ENCODE measurements at regions not wholly inside any gene's neighbourhood (a gene's known extent, or its start where the extent isn't known, plus 50 kb on each side); places are given as distances from the start of the nearest gene placed in this dataset.

DNA sequence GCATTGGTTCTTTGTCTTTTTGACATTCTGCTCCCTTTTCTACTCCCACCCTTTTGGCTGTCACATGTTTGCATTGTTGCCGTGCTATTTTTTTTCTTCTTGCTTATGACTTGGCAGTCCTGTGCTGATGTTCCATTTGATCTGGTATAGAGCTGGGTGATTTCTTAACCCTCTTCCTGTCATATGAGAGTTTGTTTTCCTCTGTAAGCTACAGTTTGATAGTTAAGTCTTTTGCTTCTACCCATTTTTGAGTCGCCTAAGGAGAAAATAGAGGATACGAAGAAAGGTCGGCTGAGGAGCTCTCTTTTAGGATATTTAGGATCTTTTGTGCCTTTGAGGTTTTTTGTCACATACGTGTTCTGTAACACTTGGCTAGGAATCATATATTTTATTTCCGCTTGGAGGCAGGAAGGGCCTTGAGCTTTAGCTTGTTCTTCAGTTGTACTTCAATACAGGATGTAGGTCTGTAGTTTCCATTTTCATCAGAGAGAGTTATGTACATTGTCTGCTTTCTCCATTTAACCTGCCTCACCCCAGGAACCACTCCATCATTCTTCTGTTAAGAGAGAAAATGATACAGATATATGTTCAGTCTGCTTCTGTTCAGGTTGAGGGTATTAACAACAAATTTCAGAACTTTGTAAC lies 150.7 kb downstream of the BACH1 start:
- TF ChIP-seq TEAD4 (IDR thresholded peaks at IDR 0.05; ENCODE audit: low read length) = no peak
- no peak for TF ChIP-seq TEAD4 (CRISPR knock-in tag; IDR thresholded peaks at IDR 0.05; ENCODE audit: borderline replicate concordance)
- TF ChIP-seq, protein P1, sequence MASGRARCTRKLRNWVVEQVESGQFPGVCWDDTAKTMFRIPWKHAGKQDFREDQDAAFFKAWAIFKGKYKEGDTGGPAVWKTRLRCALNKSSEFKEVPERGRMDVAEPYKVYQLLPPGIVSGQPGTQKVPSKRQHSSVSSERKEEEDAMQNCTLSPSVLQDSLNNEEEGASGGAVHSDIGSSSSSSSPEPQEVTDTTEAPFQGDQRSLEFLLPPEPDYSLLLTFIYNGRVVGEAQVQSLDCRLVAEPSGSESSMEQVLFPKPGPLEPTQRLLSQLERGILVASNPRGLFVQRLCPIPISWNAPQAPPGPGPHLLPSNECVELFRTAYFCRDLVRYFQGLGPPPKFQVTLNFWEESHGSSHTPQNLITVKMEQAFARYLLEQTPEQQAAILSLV (tag; IDR thresholded peaks at IDR 0.05) = no peak
- TF ChIP-seq, protein P2, sequence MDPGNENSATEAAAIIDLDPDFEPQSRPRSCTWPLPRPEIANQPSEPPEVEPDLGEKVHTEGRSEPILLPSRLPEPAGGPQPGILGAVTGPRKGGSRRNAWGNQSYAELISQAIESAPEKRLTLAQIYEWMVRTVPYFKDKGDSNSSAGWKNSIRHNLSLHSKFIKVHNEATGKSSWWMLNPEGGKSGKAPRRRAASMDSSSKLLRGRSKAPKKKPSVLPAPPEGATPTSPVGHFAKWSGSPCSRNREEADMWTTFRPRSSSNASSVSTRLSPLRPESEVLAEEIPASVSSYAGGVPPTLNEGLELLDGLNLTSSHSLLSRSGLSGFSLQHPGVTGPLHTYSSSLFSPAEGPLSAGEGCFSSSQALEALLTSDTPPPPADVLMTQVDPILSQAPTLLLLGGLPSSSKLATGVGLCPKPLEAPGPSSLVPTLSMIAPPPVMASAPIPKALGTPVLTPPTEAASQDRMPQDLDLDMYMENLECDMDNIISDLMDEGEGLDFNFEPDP (CRISPR knock-in tag; IDR thresholded peaks at IDR 0.05) = no peak
- TF ChIP-seq FOXK2 (conservative IDR thresholded peaks at IDR 0.05 in 1 of 2, IDR thresholded peaks at IDR 0.05 in 1 of 2; ENCODE audit: low read depth in 2 of 2) = no peak
- TF ChIP-seq NFIC (IDR thresholded peaks at IDR 0.05) = no peak
- TF ChIP-seq, protein P3, sequence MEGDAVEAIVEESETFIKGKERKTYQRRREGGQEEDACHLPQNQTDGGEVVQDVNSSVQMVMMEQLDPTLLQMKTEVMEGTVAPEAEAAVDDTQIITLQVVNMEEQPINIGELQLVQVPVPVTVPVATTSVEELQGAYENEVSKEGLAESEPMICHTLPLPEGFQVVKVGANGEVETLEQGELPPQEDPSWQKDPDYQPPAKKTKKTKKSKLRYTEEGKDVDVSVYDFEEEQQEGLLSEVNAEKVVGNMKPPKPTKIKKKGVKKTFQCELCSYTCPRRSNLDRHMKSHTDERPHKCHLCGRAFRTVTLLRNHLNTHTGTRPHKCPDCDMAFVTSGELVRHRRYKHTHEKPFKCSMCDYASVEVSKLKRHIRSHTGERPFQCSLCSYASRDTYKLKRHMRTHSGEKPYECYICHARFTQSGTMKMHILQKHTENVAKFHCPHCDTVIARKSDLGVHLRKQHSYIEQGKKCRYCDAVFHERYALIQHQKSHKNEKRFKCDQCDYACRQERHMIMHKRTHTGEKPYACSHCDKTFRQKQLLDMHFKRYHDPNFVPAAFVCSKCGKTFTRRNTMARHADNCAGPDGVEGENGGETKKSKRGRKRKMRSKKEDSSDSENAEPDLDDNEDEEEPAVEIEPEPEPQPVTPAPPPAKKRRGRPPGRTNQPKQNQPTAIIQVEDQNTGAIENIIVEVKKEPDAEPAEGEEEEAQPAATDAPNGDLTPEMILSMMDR (IDR thresholded peaks at IDR 0.05 in 2 of 3, conservative IDR thresholded peaks at IDR 0.05 in 1 of 3; ENCODE audit: insufficient read depth in 2 of 3, low read depth in 1 of 3, low read length in 3 of 3) = no peak
- TF ChIP-seq SMARCE1 (IDR thresholded peaks at IDR 0.05) = no peak
- no peak for TF ChIP-seq POLR2AphosphoS5 (IDR thresholded peaks at IDR 0.05; ENCODE audit: control insufficient read depth, insufficient read depth, low read depth, low read length)
- TF ChIP-seq, protein P4, sequence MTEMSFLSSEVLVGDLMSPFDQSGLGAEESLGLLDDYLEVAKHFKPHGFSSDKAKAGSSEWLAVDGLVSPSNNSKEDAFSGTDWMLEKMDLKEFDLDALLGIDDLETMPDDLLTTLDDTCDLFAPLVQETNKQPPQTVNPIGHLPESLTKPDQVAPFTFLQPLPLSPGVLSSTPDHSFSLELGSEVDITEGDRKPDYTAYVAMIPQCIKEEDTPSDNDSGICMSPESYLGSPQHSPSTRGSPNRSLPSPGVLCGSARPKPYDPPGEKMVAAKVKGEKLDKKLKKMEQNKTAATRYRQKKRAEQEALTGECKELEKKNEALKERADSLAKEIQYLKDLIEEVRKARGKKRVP (CRISPR knock-in tag; IDR thresholded peaks at IDR 0.05) = no peak
- no peak for TF ChIP-seq ZNF408 (CRISPR knock-in tag; IDR thresholded peaks at IDR 0.05; ENCODE audit: low read depth)
- TF ChIP-seq ZNF766 (CRISPR knock-in tag; conservative IDR thresholded peaks at IDR 0.05) = no peak
- TF ChIP-seq RFX5 (IDR thresholded peaks at IDR 0.05; ENCODE audit: low read depth, low read length) = no peak
- no peak for TF ChIP-seq YBX1 (IDR thresholded peaks at IDR 0.05)
- no peak for TF ChIP-seq POLR3A (IDR thresholded peaks at IDR 0.05; ENCODE audit: borderline replicate concordance, extremely low read depth, insufficient read depth, insufficient read length)
